ENCODE measurements at regions not wholly inside any gene's neighbourhood (a gene's known extent, or its start where the extent isn't known, plus 50 kb on each side); places are given as distances from the start of the nearest gene placed in this dataset.
A peak's percentile ranks its signal among the peaks of the same experiment; 100 is the strongest.
"Not testable (repeated sequence)": the region's sequence is repeated elsewhere in the genome, so short reads cannot be mapped to it uniquely, and the experiment has no call there.

DNA sequence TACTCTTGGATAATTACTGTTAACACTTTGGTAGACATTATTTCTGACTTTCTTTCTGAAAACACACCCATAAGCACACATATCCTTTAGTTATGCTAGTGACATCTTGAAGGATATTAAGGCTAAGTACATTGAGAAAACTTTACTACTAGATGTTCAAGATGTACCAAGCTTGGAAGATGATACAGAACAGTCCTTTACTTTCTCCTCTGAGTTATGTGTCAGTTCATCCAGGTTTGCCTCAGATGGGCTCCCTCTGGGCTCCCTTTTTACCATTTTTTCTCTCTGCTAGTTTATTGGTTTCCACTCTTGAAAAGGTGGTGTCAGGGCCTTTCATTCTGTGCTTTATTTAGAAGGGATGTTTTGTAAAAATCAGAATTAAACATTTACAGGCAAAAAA, 172.3 kb downstream of the S1PR1 start:
- DNase-seq (no peak), ATAC-seq (no peak)
- H3K9me3 Mint-ChIP-seq = no peaks in the 10 kb centered on the region
- H3K27me3 Mint-ChIP-seq = peaks cover 21% of the 10 kb centered on the region
- H3K4me1 Mint-ChIP-seq = peaks cover 27% of the 10 kb centered on the region
- no peak overlapping the region for H3K27ac Mint-ChIP-seq
- no peak overlapping the region for H3K4me3 Mint-ChIP-seq

DNA sequence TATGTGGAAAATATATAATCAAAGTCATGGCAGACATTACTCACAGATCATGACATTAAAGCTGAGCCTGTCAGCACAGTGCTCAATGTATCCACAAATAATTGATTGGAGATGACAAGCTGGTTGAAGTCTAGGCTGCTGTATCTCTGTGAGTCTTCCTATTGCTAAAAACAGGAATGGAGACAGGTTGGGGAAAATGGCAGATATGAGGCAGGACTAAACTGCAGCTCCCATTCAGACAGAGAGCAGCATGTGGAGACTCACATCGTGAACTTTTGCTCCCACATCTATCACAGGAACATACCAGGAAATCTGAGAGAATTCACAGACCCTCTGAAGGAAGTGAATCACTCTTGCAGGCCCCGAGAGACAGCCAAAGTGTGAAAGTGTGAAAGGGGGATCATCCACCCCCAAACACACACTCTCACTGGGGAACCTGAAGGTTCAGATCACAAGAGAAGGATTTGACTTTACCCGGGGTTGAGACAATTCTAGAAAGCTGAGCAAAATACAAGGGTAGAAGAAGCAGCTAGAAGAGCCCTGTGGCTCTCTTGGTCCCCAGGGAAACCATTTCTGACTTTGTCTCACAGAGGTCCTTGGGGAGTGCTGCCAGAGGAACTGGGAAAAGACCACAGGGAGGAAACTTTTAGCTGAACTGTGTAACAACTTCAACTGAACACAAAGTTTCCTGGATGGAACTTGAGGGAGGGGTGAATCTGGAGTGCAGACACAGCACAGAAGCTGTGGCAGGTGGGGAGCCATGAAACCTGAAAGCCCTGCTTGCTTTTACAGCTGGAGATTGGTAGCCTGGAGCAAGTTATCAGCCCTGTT, 173.4 kb downstream of the S1PR1 start:
- H3K27me3 Mint-ChIP-seq = peaks cover 22% of the 10 kb centered on the region
- no peaks in the 10 kb centered on the region for H3K9me3 Mint-ChIP-seq
- H3K4me1 Mint-ChIP-seq = peaks cover 27% of the 10 kb centered on the region
- peak overlapping the region; percentile 28 to 30 for H3K4me3 Mint-ChIP-seq
- peak overlapping the region in 1 of 2 donors; percentile 34 for H3K27ac Mint-ChIP-seq
- peak; percentile 73 for ATAC-seq
- DNase-seq = no peak

DNA sequence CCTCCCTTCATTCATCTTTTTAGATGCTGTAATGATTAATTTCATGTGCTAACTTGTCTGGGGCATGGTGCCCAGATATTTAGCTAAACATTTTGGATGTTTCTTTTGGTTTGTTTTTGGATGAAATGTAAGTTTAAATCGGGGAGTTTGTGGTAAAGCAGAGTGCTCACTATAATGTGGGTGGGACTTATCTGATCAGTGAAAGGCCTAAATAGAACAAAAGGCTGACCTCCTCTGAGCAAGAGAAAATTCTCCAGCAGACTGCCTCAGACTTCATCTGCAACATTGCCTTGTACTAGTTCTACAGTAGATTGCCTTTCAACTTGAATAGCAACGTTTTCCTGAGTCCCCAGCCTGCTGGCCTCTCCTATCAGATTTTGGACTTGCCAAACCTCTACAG, 183.6 kb downstream of the S1PR1 start:
- Mint-ChIP-seq H3K4me1 (no peaks in the 10 kb centered on the region), H3K4me3 (no peak overlapping the region), H3K9me3 (peaks cover 9 to 12% of the 10 kb centered on the region in 2 donors), H3K27ac (no peak overlapping the region), H3K27me3 (no peaks in the 10 kb centered on the region)
- ATAC-seq = no peak
- DNase-seq = no peak

DNA sequence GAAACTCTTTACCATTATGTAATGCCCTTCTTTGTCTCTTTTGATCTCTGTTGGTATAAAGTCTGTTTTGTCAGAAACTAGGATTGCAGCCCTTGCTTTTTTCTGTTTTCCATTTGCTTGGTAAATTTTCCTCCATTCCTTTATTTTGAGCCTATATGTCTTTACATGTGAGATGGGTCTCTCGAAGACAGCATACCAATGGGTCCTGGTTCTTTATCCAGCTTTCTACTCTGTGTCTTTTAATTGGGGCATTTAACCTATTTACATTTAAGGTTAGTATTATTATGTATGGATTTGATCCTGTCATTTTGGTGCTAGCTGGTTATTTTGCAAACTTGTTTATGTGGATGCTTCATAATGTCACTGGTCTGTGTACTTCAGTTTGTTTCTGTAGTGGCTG, 191.3 kb downstream of the S1PR1 start:
- not testable (repeated sequence) for H3K4me3 Mint-ChIP-seq, DNase-seq, H3K4me1 Mint-ChIP-seq, ATAC-seq, H3K27ac Mint-ChIP-seq
- Mint-ChIP-seq H3K27me3 (peaks cover 15% of the 10 kb centered on the region), H3K9me3 (peaks cover 14 to 20% of the 10 kb centered on the region in 2 donors)

DNA sequence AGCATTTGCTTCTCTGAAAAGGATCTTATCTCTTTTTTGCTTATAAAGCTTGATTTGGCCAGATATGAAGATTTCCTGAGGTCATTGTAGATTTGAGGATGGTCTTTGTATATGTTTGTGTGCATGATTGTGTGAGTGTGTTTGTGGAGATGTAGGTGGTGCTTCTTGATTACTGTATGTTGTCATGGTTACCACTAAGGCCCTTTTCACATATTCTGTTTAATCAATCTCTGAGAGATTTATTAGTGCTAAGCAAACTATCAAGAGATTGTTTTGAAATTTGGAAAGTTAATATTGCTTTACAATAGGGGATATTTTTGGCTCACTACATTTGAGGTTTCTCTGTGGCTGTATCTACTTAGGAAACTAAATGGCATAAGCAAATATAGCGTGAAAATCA, 191.7 kb downstream of the S1PR1 start:
- Mint-ChIP-seq H3K4me3 (no peak overlapping the region), H3K4me1 (no peaks in the 10 kb centered on the region), H3K27me3 (peaks cover 15% of the 10 kb centered on the region), H3K27ac (no peak overlapping the region), H3K9me3 (peaks cover 10 to 17% of the 10 kb centered on the region in 2 donors)
- DNase-seq (no peak), ATAC-seq (no peak)

DNA sequence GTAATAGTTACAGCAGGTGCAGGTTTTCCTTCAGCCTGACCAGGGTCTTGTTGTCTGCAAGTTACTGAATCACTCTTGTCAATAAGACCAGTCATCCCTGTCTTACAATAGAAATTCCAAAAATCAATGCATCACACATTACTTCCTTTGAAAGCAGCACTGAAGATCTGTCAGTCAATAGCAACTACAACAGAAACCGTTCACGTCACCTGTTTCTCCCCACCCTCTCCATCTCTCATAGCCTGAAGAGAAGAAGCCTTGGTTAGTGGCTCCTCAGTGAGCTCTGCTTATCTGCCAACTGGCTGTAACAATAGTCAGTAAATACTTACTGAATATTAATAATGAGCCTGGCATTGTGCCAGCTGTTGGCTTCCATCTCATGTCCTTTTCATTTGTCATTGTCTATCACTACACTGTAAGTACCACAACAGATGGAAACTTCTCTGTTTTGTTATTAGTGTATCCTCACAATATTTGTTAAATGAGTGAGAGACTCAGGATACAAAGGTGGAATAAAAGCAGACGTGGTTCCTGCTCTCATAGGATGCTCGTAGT, 195.2 kb downstream of the S1PR1 start:
- DNase-seq (no peak), ATAC-seq (no peak)
- Mint-ChIP-seq H3K27ac (no peak overlapping the region), H3K4me3 (no peak overlapping the region), H3K4me1 (peaks cover 8% of the 10 kb centered on the region), H3K9me3 (peaks cover 5 to 8% of the 10 kb centered on the region in 2 donors), H3K27me3 (peaks cover 15% of the 10 kb centered on the region)

DNA sequence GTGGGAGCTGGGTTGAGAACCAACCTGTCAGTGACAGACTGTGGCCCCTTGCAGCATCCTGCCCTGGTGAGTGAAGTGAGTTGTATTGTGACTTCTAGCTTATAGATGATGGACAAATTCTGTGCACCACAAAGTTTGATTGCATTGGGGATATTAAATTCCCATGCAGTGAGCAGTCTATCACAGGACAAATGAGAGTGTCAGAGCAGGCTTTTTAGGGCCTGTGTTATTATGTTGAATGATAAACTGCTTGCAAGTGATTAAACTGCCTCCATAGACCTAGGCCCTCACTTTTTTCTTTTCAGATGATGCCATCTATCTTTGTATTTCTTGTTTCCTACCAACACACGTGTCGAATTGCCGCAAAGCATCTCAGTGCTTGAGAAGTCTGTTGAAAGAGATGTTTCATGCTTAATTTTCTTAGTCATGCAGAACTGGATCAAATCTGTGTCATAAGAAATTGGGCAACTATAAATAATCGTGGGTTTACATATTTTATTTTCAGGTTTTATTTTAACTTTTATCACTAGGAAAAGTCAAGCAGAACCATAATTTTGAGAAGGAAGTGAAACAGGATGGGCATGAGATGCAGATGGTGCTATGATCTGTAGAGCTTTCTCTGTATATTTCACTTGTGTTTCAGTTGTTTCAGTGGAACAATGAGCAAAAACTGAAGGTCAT, 199.2 kb downstream of the S1PR1 start:
- H3K4me1 Mint-ChIP-seq = peaks cover 8% of the 10 kb centered on the region
- H3K27me3 Mint-ChIP-seq = peaks cover 19% of the 10 kb centered on the region
- no peak overlapping the region for H3K4me3 Mint-ChIP-seq

DNA sequence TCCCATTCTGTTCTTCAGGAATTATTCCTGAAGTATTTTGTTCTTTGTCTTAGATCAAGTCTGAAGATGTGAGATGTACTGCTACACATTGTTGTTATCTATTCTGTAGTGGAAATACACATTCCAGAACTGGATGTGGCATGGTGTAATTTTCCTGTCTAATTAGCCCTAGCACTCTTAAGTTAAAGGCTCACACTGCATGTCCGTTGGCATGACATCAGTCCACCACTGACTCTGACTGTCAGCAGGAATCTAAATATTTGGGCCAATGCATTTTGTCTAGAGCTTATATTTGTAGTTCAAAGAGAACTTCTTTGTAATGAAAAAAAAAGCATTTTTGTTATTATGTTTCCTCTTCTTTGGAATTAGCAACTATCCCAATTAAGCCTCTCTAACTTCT, 201.0 kb downstream of the S1PR1 start:
- Mint-ChIP-seq H3K4me1 (peaks cover 8% of the 10 kb centered on the region), H3K4me3 (no peak overlapping the region), H3K27me3 (peaks cover 11% of the 10 kb centered on the region), H3K9me3 (no peaks in the 10 kb centered on the region), H3K27ac (no peak overlapping the region)
- DNase-seq = no peak
- ATAC-seq = no peak

More for the DNA sequence above, 199.2 kb downstream of the S1PR1 start:
- Mint-ChIP-seq H3K27ac (peak overlapping the region in 1 of 2 donors; percentile 44), H3K9me3 (no peaks in the 10 kb centered on the region)
- ATAC-seq (no peak), DNase-seq (no peak)

DNA sequence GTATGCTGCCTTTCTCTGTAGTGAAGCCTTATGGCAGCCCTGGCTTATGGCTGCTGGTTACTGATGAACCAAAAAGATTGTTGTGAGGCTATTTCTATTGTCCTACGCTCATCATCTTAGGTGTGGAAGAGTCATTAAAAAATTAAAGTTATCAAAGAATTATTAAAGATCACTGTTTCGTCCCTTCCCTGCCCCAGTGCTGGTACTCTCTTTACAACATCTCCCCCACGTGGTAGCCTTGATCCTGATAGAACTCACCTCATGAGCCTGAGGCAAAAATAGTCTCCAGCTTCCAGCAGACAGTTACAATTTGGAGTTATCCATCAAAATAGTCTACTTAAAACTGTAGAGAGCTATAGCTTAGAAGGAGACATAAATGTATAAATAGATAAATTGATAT, 201.5 kb downstream of the S1PR1 start:
- Mint-ChIP-seq H3K4me1 (peaks cover 8% of the 10 kb centered on the region), H3K27ac (peak overlapping the region in 1 of 2 donors; percentile 35), H3K27me3 (peaks cover 10% of the 10 kb centered on the region), H3K9me3 (no peaks in the 10 kb centered on the region), H3K4me3 (no peak overlapping the region)
- ATAC-seq (no peak), DNase-seq (no peak)

DNA sequence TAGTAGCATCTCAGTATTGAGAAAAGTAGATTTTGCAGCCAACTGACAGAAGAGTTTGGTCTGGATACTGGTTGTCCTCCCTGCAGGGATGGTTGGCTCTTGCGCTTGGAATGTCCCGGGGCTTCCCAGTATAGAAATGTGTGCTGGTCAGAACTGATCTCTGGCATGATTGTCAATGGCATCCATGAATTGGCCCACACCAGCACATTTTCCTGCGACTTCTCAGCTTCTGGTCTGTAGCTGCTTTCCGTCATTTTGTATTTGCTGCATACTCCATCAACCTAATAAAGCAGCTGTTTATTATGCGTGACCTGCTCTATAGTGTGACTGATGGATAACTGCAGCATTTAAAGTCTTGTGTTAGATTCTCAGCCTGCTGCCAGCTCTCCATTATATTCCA, 203.7 kb downstream of the S1PR1 start:
- Mint-ChIP-seq H3K4me3 (no peak overlapping the region), H3K4me1 (peaks cover 8% of the 10 kb centered on the region), H3K27ac (no peak overlapping the region), H3K27me3 (peaks cover 10% of the 10 kb centered on the region), H3K9me3 (no peaks in the 10 kb centered on the region)
- DNase-seq (no peak), ATAC-seq (no peak)

DNA sequence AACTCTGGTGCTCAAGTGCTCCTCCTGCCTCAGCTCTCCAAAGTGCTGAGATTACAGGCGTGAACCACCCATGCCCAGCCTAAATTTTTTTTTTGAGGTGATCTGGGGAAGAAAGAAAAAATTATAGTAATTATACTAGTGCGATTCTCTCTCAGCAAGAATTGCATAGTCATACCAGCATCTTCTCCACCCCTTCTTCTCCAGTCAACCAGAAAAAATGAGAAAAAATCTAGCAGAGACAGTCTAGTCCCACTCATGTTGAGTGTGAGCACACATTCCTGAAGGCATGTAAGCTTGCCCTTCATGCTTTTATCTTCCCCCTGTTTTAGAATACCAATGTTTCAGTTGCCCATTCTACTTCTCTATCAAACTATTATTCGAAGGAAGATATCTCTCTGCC, 207.6 kb downstream of the S1PR1 start:
- Mint-ChIP-seq H3K27me3 (peaks cover 30% of the 10 kb centered on the region), H3K4me3 (no peak overlapping the region), H3K27ac (no peak overlapping the region), H3K9me3 (no peaks in the 10 kb centered on the region), H3K4me1 (peaks cover 7% of the 10 kb centered on the region)
- ATAC-seq (no peak), DNase-seq (no peak)

DNA sequence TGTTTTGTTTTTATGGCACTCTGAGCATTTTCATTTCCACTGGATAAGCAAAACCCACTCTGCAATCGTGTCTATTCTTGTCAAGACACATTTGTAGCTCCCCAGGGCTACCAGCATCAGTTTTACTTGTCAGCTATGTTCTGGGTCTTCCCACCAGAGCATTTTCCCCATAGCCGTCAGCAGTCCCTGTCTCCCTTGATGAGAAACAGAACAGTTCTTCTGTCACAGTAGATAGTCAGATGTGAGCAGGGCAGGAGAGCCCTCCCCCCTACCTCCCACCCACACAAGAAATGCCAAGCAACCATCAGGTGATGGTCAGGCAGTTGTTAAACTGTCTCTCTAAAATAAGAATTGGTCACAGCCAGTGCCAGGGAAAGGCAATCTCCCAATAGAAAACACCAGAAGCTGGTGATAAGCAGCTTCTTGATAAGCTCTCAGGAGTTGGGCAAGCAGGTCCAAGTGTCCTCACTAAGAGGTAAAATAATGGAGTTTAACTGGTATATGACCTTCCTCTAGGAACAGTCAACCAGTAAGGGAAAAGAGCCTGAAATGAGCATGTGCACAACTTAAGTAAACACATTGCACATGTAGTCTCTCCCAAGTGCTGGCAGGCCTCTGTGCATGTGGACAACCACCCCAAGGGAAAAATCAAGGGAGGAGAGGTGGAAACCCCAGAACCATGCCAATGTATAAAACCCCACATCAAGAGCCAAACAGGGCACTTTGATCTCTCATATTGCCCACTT, 208.2 kb downstream of the S1PR1 start:
- Mint-ChIP-seq H3K4me1 (peaks cover 14% of the 10 kb centered on the region), H3K9me3 (no peaks in the 10 kb centered on the region), H3K27ac (no peak overlapping the region), H3K4me3 (no peak overlapping the region), H3K27me3 (peaks cover 34% of the 10 kb centered on the region)
- DNase-seq (no peak), ATAC-seq (no peak)

DNA sequence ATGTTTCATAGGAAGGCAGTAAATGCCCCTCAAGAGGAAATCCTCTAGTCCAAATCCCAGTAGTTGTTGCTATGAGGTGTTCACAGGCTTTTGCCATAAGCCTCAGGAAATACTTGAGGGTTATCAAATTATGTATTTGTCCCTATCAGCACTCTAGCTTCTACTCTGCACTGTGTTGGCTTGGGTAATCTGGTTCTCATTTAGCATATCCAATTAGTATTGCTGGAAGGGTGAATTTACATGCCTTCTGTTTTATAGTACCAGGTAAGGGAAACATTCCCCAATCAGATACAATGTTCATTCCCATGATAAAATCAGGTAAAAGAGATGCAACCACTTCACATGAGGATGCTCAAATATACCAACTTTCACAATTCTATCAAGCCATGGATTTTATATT, 211.2 kb downstream of the S1PR1 start:
- Mint-ChIP-seq H3K9me3 (no peaks in the 10 kb centered on the region), H3K4me3 (no peak overlapping the region), H3K4me1 (peaks cover 40% of the 10 kb centered on the region), H3K27ac (no peak overlapping the region), H3K27me3 (peaks cover 34% of the 10 kb centered on the region)
- no peak for ATAC-seq
- no peak for DNase-seq

DNA sequence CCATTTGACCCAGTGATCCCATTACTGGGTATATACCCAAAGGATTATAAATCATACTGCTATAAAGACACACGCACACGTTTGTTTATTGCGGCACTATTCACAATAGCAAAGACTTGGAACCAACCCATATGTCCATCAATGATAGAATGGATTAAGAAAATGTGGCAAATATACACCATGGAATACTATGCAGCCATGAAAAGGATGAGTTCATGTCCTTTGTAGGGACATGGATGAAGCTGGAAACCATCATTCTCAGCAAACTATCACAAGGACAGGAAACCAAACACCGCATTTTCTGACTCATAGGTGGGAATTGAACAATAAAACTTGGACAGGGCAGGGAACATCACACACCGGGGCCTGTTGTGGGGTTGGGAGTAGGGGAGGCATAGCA, 213.9 kb downstream of the S1PR1 start:
- H3K9me3 Mint-ChIP-seq, DNase-seq, H3K27ac Mint-ChIP-seq, H3K4me3 Mint-ChIP-seq, ATAC-seq: not testable (repeated sequence)
- H3K27me3 Mint-ChIP-seq = peaks cover 34% of the 10 kb centered on the region
- H3K4me1 Mint-ChIP-seq = peaks cover 55% of the 10 kb centered on the region

DNA sequence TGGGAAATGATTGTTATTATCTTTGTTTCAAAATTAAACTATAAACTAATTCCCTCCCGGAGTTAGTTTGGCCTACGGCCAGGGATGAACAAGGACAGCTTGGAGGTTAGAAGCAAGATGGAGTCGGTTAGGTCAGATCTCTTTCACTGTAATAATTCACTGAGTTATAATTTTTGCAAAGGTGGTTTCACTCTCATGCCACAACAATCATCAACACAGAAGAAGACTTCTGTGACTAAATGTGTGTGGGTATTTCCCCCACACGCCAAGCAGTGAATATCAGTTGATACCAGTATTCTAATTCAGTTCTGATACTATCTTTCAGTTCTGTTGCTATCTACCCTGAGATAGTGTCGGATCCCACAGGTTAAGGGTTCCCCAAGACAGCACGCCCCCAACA, 215.1 kb downstream of the S1PR1 start:
- DNase-seq (peak; percentile 28 to 43), ATAC-seq (peak; percentile 96)
- Mint-ChIP-seq H3K27me3 (peaks cover 25% of the 10 kb centered on the region), H3K4me3 (no peak overlapping the region), H3K4me1 (peaks cover 55% of the 10 kb centered on the region), H3K9me3 (no peaks in the 10 kb centered on the region), H3K27ac (no peak overlapping the region)

Measured in stimulated activated naive CD8-positive, alpha-beta T cell treated with anti-CD3 and anti-CD28 coated beads, Interleukin-15, amount 100 ng/mL, for 72 hours (primary cell).